ENCODE measurements at regions not wholly inside any gene's neighbourhood (a gene's known extent, or its start where the extent isn't known, plus 50 kb on each side); places are given as distances from the start of the nearest gene placed in this dataset.

DNA sequence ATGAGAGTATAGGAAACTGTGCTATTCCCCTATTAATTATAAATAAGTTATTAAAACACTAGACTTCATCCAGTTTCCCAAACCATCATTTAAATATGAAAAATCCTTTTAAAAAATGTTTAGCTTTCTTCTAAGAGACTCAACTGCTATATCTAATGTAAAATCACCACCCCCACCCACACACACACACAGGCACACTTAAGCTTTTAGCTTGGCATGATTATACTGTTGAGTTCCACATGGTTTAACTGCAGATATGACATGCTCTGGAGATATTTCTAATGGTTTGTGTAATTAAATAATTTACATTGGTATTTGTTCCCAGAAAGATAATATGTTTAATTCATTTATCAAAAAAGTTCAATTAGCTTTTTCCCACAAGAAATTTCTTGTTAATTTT lies 1700.1 kb upstream of the SLC10A2 start:
- no peak for DNase-seq

DNA sequence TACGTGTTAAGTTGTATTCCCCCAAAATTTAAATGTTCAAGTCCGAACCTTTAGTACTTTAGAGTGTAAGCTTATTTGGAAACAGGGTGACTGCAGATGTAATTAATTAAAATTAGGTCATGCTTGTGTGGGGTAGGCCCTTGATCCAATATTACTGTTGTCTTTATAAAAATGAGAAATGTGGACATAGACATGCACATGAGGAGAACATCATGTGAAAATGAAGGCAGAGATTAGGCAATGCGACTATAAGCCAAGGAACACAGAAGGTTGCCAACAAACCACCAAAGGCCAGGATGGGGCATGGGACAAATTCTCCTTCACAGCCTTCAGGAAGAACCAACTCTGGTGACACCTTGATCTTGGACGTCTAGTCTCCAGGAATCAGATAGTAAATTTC lies 1698.4 kb upstream of the SLC10A2 start:
- no peak for DNase-seq

DNA sequence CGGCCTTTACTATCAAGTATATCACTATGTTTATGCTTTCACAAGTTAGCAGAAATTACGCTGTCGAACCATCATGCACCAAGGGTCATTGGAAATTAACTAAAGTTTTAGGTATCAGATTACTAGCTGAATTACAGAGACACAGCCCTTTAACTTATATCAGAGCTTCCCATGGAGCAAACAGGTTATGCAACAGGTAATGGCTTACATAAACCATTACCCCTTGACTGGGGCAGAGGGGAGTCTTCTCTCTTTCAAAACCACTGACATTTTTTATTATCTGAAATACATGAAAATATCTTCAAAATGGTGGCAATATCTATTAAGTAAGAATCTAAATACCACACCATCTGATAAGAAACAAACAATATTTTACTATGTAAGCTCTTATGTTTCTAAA lies 1692.9 kb upstream of the SLC10A2 start:
- DNase-seq: no peak

DNA sequence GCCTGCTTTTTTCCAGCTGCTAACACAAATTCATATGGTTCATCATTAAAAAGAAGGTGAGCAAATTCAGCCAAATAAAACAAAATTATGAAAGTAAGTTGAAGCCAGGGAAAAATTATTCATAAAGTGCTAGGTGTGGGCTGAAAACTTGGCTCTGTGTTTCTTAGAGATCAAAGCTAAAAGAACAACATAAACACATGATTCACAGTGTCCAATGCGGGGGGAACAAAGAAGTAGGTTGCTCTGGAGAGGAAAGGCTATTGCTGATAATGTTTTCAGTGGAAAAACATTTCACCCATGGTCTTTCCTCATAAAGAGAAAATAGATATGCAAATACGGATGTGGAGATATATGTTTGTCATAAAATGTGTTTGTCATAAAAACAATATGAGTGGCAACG lies 1691.5 kb upstream of the SLC10A2 start:
- DNase-seq: no peak

DNA sequence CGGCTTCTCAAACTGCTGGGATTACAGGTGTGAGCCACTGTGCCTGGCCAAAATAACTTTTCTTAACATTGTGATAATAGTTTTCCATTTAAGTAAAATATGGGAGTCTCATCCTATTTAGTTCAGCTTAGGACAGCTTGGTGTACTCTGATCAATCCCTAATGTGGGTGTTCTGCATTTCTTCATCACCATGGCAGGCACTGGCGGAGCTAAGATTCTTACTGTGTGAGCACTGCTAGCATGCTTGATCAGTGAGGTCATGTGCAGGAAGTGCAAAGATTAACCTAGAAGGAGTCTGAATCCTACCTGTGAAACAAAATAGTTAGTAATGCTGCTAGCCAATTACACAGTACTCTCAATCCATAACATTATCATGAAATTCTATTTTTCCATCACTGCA lies 1684.2 kb upstream of the SLC10A2 start:
- DNase-seq: no peak

DNA sequence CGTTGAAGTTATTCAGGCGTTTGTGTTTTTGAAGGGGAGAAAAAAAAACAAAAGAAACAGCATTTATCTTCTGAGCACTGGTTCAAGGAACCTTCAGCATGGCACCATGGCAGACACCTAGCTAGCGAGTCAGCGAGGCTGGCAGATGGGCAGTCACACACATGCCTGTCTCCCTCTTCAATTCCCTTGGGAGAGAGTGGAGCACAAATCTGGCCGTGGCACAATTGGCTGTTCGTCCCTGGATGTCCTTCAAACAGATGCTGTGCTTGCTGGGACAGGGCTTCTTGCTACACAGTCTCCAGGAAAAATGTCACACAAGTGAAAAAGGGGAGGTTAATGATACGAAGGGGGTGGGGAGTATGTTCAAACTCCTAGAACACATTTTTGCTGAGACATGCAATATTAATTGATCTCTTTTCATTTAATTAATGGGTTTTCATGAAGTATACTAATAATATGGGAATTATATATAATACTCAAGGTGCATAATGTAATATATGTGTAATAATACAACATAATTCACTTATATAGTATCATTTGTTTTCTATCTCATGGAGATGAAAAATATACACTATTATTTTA lies 1674.5 kb upstream of the SLC10A2 start:
- DNase-seq: no peak

DNA sequence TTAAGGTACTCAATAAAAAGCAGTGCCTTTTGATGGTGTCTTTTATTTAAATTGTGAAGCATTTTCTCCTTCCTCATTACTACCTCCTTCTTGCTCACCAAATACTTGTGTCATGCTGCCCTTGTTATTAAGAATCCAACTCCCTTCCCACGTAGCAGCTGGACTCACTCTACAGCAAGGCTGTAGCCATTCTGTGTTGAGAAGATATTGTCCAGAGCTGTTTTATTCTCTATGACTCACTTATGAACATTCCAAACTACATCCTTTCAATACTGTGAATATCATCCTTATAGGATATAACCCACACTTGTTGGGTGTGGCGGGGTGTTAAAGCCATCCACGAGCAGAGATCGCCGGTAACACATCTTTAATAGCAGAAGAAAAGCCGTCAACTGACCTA lies 1671.5 kb upstream of the SLC10A2 start:
- DNase-seq: no peak

DNA sequence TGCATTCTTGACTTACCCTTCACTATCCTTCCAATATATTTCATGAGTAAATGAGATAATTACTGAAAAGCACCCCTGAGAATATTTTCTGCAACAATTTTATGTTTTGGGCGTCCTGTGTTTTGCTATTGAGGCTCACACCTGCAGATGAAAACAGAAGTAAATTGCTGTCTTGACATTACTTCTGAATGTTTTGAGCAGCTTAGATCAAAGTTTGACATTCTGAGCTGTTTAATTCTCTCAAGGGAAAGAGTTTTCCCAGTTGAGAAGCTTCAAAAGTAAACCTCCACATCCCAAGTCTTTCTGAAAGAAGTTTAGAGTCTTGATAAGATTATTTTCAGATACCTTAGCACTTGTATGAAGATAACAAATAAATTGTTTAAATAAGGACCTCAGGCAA lies 1667.2 kb upstream of the SLC10A2 start:
- DNase-seq: no peak

DNA sequence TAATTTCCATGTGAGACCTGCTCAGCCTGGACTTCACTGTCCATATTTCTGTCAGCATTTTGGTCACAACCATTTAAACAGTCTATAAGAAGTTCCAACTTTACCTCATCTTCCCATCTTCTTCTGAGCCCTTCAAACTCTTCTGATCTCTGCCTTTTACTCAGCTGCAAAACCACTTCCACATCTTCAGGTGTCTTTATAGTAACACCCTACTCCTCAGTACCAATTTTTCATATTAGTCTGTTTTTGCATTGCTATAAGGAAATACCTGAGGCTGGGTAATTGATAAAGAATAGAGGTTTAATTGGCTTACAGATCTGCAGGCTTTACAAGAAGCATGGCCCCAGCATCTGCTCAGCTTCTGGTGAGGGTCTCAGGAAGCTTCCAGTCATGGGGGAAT lies 1648.9 kb upstream of the SLC10A2 start:
- no peak for DNase-seq

DNA sequence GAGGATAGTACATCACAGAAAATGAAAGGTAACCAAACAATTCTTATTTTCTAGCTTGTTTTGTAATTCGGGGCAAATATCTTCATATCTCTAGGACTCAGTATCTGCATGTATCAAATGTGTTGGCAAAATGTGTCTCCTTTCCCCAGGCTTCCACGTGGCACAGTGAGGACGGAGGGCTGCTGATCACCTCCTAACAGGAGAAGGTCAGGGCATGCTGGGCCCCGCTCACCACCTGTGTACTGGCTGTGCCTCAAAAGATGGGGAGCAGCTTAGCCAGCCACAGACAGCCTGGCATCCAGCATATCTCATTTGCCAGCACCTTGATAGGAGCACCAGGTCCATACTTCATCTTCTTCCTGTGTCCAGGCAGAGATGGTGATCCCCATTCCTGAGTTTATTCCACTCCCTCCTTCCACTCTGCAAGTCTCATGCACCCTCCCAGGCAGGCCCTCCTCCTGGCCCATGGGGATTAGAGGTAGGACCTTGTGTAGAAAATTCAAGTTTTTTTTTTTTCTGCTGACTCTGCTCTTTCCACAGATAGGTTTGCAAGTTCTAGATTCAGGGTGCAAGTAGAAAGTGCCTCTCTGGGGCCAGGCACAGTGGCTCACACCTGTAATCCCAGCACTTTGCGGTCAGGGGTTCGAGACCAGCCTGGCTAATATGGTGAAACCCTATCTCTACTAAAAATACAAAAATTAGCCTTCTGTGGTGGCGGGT lies 1639.0 kb upstream of the SLC10A2 start:
- no peak for DNase-seq

DNA sequence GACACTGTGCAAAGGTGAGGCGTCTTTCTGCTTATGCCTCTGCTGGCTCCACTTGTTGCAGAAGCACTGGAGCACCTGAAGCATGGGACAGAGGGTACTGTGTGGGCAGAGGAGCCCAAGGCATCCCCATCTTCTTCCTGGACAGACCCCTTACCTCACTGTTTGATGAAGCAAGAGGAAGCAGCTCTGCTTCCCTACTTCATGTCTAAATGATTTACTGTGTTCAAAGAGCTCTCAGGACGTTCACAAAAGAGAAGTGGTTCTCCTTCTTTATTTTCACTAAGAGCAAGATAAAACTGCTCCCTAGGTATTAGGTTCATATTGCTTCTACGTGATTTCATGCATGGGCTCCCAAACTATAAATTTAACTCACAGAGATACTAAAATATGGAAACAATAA lies 1635.4 kb upstream of the SLC10A2 start:
- no peak for DNase-seq

DNA sequence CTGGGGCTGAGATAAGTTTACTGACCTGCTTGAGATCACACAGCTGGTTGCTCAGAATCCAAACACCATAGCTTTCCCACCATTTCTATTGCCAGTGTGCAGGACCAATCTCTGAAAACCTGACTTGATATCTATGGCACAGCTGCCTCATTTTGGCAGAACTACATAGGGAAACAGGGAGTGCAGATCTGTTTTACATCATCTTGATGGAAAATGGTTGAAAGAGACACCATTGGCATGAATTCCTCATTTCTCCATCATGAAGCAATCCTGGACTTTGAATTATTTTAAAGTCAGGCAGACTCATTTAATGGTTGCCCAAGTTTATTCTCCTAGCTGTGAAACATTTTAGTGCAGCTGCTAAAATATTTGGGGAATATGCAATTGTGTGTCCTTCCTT lies 1628.2 kb upstream of the SLC10A2 start:
- no peak for DNase-seq

DNA sequence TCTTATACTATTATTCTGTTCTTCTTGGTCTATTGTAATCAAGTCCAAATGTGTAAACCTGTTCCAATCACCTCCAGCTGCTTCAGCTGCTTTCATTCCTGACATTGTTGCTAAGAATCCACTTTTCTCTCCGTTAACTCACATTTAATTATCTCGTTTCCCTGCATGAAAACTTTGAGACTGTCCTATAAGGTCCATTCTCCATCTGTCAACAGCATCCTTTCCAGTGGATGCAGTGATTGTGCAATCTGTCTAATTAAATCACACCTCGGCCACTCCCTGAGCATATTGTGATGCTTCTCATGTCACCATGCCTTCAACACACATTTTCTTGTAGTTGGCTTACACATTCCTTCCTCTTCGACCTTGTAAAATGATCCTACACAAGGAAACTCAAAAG lies 1626.9 kb upstream of the SLC10A2 start:
- DNase-seq: no peak

DNA sequence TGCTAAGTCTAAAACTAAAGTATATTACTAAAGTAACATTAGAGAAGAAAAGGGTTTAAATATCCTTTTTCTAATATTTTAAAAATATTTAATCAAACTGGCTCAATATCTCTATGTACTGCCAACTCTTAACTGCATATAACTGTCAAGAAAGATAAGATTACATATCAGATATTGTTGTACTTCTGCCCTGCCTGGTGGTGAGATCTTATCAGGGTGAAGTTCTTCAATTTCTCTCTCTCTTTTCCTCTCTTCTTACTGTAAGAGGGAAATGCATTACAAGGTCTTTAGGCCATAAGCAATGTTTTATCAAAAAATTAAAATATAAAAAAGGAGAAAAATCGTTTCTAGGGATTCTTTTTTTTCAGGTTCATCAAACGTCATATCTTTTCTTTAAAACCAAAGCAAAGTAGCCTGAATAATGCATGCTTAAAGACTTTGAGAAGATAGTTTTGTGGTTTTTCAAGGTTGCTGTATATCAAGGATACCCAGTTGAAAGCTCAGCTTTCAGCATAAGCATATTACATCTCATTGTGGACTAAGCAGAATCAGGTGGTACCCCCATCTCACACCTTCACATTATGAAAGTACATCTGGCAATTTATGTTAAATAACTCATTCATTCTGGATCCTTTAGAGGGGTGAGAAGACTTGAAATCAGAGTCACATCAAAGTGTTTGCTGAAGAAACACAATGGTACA lies 1625.7 kb upstream of the SLC10A2 start:
- DNase-seq: no peak

DNA sequence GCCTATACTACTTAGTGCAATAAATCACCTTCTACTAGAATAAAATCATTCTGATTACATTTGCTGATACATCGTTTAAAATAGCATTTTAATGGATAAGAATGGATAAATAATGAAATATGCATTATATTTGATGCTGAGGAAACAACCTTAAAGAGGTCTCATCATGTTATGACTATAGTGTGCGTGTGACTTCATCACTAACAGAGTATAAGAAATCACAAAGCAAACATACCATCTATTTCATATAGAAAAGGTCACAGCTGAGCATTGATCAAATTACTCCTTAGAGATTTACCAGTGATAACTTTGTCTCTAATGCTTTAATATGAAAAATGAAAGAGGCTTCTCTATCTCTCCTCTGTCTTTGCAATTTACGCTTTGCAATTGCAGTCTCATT lies 1620.3 kb upstream of the SLC10A2 start:
- no peak for DNase-seq

DNA sequence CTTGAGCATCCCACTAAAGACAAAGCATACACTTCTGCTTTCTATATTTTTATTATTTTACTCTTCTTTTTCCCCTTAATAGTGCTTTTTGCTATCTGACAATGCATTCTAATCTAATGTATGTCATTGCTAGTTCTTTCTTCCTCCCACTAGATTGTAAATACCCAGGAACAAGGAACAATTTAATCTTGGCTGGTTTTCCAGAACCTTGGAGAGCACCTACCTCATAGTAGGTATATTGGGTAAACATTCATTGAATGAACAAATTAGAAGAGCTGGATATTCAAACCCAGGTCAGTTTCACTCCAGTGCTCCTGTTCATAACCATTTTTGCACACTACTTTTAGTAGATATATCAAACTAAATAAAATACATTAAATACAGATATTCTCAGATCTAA lies 1617.6 kb upstream of the SLC10A2 start:
- no peak for DNase-seq

DNA sequence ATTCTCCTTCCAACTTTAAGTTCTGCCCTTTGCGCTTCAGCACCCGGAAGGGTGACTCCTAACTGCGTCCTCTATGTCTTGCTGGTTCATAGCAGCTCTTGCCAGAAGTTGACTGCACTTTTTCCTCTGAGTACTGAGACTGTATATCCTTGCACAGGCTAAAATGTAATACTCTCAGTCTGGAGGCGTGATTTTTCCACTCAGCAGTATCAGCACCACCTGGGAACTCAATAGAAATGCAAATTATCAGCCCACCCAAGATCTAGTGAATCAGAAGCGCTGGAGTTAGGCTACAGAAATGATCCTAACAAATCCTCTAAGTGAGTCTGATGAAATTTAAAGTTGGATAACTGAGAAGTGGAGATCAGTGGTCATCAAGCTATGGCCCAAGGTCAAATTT lies 1611.9 kb upstream of the SLC10A2 start:
- no peak for DNase-seq

DNA sequence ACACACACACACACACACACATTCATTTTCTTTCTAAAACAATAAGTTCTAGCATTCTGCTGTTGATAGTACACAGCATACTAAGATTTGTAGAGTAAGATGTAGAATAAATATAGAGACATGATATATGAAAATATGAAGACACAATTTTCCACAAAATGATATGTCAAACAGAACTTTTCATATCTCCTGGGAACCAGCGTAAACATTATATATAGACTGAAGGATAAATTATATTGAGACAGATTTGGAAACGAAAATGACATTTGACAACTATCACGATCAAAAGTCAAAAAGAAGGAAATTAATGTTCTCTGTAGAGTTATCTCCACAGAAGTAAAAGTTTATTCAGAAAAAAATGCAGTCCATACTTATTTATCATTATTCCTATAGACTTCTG lies 1605.7 kb upstream of the SLC10A2 start:
- DNase-seq: no peak

DNA sequence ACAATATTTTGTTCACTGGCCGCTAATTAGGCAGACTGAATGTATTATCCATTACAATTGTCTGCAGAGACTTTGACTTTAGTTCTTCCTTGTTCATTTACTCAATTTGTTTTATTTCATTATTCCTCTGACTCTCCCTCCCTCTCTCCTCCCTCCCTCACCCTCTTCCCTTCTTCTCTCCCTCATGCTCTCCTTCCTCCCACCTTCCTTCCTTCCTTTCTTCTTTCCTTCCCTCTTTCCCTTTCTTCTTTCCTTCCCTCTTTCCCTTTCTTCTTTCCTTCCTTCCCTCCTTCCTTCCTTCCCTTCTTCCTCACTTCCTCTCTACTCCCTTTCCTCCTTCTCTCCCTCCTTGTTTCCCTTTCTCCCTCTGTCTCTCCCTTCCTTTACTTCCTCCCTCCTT lies 1591.0 kb upstream of the SLC10A2 start:
- DNase-seq: no peak

DNA sequence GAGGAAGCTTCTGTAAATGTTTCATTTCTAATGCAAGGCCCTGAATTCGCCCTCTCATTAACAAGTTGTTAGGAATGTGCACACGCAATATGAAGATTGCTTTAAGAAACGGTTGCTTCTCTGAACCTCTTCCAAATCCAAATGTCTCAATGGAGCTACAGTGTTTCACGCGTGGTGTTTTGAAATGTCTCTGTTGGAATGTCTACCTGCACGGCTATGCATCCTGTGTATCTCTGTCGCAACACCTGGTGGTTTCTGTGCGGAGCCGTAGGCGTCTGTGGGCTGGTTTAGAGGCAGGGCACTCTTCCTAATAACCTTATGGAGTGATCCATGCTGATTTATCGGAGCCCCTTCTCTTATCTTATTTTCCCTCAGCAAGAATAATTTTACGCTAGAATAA lies 1584.2 kb upstream of the SLC10A2 start:
- DNase-seq: no peak

DNA sequence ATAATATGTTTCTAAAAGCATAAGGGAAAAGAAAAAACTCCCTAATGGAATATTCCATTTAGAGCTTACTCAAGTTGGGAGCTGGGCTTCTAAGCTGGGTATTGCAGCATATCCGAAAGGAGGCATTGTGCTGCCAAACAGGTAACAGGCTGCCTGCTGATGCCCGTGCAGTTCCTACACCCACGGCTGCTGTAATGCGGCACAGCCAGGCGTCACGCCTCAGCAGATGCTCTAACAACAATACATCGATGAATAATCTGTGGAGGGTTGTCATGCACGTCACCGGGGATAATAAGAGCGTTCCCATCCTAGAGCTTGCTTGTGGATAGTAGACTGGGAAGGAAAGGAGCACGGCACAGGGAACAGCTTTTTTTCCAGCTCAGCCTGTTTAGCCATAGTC lies 1582.1 kb upstream of the SLC10A2 start:
- no peak for DNase-seq

DNA sequence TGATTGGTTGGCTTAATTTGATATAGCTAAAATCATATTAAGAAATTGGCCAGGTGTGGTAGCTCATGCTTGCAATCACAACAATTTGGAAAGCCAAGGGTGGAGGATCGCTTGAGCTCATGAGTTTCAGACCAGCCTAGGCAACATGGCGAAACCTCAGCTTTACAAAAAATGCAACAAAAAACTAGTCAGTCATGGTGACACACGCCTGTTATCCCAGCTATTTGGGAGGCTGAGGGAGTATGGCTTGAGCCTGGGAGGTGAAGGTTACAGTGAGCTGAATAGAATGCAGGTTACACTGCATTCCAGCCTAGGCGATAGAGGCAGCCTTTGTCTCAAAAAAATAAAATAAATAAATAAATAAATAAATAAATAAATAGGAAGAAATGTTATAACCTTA lies 1579.6 kb upstream of the SLC10A2 start:
- DNase-seq: no peak

DNA sequence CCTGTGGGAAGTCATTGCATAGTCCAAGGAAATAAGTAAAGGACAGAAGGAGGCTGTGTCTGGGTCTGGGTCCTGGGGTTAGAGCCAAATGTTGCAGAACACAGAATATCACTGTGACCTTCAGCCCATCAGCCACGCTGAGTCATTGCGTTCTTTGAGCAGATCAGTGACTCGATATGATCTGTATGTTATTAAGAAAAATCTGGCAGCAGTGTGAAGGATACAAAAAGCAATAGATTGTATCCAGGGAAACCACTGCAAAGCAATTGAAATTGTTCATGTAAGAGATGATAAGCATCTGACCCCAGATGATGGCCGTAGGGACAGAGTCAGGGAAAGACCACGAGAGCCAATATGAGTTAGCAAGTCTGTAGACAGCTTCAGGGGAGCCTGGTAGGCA lies 1575.1 kb upstream of the SLC10A2 start:
- DNase-seq: no peak

DNA sequence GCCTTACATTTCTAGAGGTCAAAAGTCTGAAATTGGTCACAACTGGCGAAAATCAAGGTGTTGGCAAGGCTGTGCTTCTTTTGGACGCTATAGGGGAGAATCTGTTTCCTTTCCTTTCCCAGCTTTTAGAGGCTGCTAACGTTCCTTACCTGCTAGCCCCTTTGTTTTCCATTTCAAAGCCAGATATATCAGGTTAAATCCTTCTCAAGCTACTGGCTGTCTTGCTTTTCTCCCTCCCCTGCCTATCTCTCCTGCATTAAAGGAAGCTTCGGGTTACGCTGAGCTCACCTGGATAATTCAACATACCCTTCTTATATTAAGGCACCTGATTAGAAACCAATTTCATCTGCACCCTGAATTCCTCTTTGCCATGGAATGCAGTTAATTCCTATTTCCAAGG lies 1569.7 kb upstream of the SLC10A2 start:
- no peak for DNase-seq

DNA sequence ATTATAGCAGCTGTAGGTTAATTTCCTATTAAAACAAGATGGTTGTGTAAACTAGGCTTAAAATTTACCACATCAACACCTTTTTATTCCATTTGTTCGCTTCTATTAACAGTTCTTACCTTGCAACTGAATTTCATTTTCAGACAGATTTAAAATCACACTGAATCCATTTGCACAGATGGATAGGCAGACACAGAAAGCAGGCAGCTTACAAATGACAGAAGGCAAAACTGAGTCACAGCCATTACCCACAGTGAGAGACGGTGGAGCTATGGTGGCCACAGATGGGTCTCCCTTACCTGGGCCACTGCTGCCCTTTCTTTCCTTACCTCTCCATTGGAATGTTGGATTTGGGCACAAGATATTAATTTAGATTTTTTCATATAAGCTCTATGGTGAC lies 1567.8 kb upstream of the SLC10A2 start:
- DNase-seq: no peak
